DLD1 (cell line): ENCODE measurements at regions not wholly inside any gene's neighbourhood (a gene's known extent, or its start where the extent isn't known, plus 50 kb on each side); places are given as distances from the start of the nearest gene placed in this dataset.
"Not testable (repeated sequence)": the region's sequence is repeated elsewhere in the genome, so short reads cannot be mapped to it uniquely, and the experiment has no call there.

ENCODE experiments used
- in situ Hi-C: cut with HindIII; loops from 2 replicates; pipeline ENCODE4 v1.10.0; 2017; ENCODE audit warnings: low sequenced_read_pairs

DNA sequence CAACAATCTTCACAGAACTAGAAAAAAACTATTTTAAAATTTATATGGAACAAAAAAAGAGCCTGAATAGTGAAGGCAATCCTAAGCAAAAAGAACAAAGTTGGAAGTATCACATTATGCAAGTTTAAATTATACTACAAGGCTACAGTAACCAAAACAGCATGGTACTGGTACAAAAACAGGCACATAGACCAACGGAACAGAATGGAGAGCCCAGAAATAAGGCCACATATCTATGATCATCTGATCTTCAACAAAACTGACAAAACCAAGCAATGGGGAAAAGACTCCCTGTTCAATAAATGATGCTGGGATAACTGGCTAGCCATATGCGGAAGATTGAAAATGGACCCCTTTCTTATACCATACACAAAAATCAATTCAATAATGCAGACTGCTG lies 74.4 kb upstream of the RTN4 start:
- in situ Hi-C loops: not testable (repeated sequence)

DNA sequence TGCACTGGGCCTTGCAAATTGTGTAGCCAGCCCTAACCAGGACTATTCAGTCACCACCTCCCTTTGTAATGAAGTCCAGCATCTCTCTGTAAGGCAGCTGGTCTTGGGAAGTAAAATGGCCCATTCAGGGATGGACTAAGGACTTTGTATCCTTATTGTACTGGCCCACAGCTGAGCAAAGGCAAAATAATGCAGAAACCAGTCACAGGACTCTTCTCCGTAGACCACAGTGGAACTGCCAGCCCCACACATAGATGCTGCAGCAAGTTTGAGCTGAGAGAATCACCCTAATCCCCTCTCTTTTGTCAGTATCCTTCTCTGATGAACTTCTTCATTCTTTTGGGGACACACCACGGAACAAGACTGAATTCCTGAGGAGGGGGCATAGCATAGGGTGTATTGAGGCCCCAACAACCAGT lies 73.6 kb upstream of the RTN4 start:
- in situ Hi-C loops: no loop called here

DNA sequence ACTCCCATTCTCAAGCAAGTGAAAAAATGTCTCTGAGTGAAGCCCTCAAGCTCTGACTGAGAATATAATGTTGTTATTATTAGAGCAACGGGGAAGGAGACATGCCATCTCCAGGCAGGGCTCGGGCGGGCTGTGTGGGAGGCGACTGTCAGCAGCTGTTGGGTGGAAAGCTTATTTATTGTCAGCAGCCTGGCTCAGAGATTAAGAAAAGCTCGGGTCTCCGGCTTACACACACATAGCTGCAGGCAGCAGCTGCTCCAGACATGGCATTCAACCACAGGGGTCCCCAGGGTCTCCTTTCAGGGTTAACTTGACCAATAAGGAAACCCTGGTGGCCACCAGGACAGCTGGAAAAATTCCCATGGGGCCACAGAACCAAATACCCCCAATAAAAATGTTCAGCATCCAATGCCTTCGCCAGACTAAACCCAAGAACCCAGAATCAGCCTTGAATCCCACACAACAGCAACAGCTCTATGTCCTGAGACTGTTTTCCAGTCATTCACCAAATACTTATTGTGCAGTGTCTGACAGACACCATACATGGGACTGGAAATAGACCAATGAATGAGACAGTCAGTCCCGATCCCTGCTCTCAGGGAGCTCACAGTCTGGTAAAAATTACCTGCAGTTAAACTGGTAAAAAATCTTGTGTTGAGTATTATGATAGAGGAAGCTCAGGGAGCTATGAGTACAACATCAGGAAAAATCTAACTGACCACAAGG lies 70.5 kb upstream of the RTN4 start:
- in situ Hi-C loops: no loop called here

DNA sequence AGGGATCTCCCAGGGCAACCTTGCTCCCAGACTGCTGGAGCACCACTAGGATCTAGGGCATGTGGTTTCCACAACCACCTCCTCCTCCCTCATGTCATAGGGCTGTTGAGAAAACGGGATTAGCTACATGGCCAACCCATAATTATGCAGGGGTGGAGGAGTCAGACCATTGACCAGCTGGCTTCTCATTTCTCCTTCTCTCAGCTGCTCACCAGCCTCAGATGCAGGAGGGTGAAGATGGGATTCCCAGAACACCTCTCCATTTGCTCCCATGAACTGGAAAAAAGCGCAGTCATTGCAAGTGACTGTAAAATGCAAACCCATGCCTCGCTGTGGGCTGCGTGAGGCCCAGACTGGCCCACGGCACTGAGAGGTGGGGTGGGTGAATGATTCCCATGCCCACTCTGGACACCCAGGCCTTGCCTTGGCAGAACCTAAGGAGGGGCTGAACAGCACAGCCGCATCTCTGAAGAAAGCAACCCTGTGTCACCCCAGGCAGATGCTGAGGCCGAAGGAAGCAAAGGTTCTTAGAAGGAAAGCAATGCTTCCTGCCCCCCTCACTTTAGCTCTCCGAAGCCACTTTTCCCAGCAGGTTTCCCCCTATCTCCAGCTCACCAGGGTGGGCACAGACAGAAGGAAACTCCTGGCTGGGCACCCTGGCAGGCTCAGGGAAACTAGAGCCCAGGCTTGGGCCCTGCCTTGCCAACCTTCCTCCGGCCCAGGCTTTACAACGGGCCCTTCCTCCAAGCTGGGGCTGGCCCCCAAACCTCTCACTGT lies 69.6 kb upstream of the RTN4 start:
- in situ Hi-C loops: no loop called here

DNA sequence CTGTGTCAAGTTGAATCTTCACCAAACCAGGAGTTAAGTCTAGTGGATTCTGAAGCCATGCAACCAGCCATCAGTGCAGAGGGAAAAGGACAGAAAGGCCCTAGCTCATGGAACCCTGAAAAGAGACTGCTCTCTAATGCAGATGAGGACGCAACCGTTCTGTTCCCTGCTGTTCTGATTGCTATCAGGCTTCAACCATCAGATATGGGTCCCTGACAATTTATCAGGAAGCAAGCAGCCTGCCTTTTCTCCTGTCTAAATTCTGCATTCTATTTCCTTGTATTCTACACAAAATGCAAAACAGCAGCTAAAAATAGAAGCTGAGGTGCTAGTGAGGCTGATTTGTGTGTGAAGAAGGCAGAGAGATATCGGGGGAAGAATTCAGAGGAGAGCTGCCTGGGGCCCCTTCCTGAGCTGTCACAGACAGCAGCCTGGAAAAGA lies 68.4 kb upstream of the RTN4 start:
- in situ Hi-C loops: no loop called here

DNA sequence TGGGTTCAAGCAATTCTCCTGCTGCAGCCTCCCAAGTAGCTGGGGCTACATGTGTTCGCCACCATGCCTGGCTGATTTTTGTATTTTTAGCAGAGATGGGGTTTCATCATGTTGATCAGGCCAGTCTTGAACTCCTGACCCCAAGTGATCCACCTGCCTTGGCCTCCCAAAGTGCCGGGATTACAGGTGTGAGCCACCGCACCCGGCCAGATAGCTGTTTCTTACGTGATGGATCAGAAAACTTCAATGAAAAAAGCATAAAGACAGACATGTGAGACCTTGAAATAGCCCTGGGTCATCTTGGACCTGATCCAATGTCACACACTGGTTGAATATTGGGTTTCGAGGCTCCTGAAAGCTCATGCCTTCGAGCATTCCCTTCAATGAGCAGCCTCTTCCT lies 66.7 kb upstream of the RTN4 start:
- in situ Hi-C loops: no loop called here

DNA sequence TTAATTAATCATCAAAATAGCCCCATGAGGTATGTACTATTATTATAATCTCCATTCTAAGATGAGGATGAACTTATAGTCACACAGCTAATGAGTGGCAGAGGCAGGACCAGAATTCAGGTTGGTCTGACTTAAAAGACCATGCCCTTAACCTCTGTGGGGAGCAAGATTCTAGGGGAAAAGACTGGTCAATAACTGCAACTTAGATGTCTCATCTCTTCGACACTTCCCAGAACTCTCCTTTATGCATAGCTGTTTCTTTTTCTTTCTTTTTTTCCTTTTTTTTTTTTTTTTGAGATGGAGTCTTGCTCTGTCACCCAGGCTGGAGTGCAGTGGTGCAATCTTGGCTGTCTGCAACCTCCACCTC lies 66.3 kb upstream of the RTN4 start:
- in situ Hi-C loops: no loop called here

DNA sequence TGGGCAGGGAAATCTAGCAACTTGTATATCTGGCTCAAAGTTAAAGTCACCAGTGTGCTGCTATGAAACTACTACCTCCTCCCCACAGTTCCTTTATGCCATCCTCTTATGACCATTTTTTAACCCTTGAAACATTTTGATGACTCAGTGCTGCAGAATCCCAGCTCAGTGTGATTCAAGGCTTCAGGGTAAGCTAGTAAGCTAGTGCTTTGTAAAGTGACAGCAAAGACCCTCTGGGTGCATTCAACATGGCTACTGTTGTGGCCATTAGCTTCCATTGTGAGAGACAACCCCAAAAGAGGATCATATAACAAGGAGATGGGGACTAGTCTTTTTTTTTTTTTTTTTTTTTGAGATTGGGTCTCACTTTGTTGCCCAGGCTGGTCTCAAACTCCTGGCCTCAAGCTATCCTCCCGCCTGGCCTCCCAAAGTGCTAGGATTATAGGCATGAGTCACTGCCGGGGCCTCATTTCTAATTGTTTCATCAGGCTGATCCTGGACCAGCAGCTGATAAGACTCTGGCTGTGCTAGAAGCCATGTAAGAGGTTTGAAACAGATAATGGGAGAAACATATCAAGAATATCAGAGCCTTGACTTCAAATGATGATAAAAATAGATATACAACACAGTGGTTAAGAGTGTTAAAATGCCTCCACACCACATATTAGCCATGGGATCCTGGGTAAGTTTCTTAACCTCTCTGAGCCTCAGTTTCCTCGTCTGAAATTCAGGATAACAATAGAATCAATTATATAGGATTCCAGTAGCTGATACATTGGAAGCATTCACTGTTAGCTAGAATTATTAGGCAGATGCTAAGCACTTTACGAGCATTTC lies 65.7 kb upstream of the RTN4 start:
- in situ Hi-C loops: no loop called here

DNA sequence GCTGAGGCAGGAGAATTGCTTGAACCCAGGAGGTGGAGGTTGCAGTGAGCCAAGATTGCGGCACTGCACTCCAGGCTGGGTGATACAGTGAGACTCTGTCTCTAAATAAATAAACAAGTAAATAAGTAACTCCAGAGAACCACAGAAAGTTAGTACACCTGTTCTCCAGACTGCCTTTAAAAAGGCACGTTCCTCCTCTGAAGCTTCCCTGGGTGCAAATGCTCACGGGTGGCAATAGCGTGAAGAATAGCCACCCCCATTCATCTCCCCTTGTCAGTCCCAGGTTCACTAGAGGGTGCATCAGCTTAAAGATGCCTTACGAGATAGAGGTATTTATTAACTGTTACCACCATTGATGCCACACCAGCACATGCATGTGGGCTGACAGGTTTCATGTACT lies 64.3 kb upstream of the RTN4 start:
- in situ Hi-C loops: no loop called here

DNA sequence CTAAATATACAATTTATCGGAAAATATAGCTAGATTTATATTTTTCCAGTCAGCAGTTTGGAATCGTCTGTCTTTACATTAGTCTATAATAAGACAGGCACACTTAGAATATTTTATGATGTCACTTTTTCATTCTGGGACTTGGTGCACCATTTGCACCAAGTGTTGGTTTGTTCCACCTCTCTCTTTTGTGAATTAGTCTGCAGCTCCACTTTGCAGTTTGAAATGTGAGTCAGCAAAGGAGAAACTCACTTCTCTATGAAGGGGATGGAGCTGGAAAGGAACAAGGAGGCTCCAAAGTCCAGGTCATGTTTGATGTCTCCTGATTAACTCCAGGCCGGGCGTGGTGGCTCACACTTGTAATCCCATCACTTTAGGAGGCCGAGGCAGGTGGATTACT lies 63.8 kb upstream of the RTN4 start:
- in situ Hi-C loops: no loop called here

DNA sequence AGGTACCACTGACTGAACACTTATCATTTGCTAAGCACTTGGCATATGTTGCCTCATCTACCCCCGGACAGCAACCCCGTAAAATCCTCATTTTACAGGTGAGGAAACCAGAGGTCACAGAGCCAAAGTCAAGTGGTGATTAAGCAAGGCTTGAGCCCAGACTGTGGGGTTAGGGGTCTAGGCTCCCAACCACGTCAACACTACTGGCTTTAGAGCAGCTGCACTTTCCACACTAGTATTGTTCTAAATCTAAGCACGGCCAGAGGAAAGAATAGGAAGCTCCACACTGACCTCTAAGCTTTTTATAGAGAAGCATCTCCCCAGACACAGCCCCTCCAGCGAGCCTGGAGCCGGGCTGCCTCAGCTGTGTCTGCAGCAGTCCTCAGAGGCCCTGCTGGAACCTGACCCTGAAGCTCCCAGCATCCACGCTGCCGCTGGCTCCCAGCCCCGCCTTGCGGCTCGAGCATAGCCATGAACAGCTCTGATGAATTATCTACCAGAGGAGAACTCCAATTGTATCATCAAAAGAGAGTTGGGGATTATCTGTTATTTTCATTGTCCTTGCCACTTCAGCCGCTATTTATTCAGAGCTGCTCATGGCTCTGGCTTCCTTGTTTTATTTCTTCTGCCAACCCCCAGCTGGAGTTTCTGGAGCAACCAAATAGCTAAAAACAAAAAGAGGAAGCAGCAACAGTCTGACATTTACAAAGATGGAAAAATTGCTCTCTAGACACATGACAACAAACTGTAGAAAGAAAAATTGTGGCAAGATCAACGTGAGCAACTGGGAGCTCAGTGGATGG lies 62.2 kb upstream of the RTN4 start:
- in situ Hi-C loops: no loop called here

DNA sequence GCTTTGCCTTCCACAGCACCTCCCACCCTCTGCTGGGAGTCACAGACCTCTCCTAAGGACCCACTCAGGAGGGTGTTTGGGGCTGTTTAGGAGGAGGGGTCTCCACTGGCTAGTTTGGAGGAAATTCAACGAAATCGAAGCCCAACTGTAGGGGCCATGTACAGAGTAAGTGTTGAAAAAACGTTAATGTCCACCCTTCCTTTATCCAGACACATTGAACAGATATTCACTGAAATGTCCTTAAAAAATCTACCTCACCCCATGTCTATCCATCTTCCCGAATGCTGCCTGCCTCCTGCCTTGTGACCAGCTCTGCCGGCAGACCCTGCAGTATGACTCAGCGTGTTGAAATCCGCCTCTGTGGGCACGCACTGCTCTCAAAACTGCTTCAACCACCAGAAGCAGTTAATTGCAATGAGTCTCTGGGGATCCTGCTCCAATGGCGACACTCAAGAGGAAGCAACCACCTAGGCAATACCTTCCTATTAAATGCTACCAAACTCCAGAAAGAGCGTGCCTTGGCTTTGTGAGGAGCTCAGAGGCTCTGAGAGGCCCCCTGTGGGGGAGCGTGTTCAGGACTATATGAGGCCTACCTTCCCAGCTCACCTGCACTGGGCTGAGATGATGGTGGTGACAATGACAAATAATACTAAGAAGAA lies 61.4 kb upstream of the RTN4 start:
- in situ Hi-C loops: no loop called here

DNA sequence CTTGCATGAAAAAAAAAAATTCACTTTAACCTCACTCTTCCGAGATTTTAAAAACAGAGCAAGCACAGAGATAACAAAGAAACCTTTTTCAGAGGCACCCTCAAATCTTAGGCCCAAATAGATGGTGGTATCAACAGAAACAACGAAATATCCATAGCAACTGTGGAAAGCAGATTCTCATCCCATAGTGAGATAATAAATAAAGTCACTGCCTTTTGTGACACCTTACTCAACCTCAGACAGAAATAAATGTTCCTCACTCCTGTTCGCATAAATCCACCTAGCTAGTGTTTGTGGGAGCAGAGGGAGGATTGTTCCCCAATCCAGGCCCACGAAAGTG lies 60.9 kb upstream of the RTN4 start:
- in situ Hi-C loops: no loop called here

DNA sequence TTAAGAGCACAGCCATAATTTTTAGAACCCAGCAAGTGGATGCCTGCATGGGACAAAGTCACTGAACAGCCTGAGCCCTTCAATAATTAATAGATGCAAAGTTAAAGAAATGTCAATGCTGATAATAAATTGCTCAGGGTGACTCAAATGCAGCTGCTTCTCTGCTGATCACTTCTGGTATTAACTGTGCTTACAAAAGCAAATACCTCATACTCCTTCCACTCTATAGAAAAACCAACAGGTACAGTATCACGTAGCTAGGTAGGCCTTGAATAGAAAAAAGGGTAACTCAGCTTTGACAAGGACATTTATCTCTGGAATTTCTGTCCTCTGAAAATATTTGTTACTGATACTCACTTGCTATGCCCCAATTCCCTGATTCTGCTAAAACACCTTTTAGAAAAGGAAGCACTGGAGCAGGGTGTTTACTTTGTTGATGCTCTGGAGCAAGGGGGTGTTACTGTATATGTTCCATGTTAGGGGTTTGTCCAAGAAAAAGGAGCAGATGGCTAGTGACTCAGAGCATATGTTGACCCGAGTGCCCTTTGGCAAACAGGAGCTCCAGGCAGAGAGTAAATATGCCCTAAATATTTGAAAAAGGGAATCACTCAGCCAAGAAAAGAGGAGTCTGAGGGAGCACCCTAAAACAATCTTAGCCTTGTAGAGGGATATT lies 59.1 kb upstream of the RTN4 start:
- in situ Hi-C loops: no loop called here

DNA sequence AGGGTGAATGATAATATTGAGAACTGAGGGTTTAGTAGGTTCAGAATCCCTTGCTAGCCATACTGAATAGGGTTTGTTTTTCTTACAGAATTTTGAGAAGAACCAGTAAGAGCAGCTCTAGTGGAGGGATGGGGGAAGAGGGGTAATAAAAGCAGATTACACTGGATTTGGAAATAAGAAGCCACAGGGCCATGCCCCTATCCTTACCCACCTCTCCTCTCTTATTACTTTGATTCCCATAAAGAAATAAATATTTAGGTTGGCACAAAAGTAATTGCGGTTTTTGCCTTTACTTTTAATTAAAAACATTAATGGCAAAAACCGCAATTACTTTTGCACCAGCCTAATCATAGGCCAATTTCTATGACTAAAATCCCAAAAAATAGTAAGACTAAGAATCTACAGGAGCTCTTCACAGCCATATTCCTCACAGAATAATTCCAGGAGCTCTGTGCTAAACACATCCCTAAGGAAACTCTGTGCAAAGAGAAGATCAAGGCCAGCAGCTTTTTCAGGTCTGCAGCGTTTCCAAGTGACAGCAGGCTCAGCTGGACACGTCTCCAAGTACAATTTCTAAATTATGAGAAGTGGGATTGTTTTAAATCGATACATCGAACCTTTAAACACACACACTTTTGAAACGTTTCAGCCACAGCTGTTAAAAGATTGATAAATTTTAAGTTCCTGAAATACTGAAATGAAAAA lies 58.4 kb upstream of the RTN4 start:
- in situ Hi-C loops: no loop called here

DNA sequence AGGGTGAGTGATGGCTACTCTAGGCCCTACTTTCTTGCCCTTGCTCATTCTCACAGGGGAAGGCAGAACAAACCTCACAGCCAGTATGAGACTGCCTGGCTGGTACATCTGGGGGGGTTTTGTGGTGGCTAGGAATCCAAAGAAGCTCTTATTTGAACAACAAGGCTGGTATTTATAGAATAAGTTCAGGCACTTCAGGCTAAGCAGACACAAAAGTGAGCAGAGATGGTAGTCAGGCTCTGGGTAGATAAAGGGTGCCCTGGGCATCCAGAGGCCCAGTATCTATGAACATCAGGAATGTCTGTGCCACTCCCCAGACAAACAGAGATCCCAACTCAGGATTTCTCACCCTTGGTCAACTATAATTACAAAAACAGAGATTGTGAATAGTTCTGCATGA lies 57.2 kb upstream of the RTN4 start:
- in situ Hi-C loops: no loop called here

DNA sequence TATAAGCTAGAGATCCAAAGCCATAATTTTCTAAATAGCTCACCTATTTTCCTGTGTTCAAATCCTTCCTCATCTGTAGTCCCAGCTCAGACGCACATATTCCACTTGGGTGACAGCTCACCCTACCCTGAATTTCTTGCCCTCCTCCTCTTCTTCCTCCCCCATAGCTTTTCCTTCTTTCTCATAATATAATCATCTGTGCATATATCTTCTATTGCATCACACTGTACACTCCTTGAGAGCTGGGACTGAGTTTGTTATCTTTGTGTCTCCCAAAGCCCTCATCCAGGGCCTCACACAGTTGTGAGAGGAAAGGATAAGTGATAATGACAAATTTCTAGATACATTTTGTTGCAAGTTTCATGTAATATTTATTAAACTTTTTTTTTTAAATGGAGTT lies 55.9 kb upstream of the RTN4 start:
- in situ Hi-C loops: no loop called here

DNA sequence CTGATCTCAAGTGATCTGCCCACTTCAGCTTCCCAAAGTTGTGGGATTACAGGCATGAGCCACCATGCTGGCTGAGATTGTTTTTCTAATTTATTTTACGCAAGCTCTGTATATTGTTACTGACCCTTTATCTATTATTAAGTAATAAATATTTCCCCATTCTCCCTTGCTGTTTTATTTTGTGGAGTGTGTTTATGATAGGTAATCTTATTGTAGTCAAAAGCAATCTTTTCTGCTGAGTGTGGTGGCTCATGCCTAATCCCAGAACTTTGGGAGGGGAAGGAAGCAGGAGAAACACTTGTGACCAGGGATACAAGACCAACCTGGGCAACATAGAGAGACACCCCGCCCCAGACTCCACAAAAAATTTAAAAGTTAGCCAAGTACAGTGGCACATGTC lies 55.2 kb upstream of the RTN4 start:
- in situ Hi-C loops: no loop called here

DNA sequence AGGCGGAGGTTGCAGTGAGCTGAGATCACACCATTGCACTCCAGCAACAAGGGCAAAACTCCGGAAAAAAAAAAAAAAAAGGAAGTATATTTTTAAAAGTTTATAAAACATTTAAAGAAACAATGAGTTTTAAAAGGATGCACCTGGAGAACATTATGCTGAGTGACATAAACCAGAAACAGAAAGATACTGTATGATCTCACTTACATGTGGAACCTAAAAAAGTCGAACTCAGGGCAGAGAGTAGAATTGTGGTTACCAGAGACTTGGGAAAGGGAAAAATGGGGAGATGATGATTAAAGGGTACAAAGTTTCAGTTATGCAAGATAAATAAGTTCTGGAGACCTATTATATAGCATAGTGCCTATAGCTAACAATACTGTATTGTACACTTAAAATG lies 52.8 kb upstream of the RTN4 start:
- in situ Hi-C loops: no loop called here
